Inferior parietal cortex (tissue), 1 donor: ENCODE measurements at regions not wholly inside any gene's neighbourhood (a gene's known extent, or its start where the extent isn't known, plus 50 kb on each side); places are given as distances from the start of the nearest gene placed in this dataset.

Experiments
- DNase-seq: peaks from one replicate; pipeline ENCODE4 v3.0.0-alpha.2; 2016; ENCODE audit errors: extremely low spot score

- DNase-seq = no peak
Observed at GRCh38 chr6:2426561-2427340, 181.3 kb upstream of the GMDS start.

GRCh38 chr6:2416128-2416712 lies 170.8 kb upstream of the GMDS start:
- no peak for DNase-seq

- no peak for DNase-seq
Observed at GRCh38 chr6:2414885-2415547, 169.6 kb upstream of the GMDS start.

GRCh38 chr6:2412731-2413130 lies 167.3 kb upstream of the GMDS start:
- no peak for DNase-seq

GRCh38 chr6:2410656-2411380 lies 165.4 kb upstream of the GMDS start:
- DNase-seq = no peak

- DNase-seq = no peak
Observed at GRCh38 chr6:2407525-2407924, 162.1 kb upstream of the GMDS start.

GRCh38 chr6:2404211-2404929 lies 159.0 kb upstream of the GMDS start:
- DNase-seq = no peak

- no peak for DNase-seq
Observed at GRCh38 chr6:2403546-2403945, 158.1 kb upstream of the GMDS start.

- DNase-seq = no peak
Observed at GRCh38 chr6:2396846-2397630, 151.6 kb upstream of the GMDS start.

GRCh38 chr6:2396042-2396657 lies 150.7 kb upstream of the GMDS start:
- no peak for DNase-seq

GRCh38 chr6:2388554-2389324 lies 143.3 kb upstream of the GMDS start:
- DNase-seq = no peak

GRCh38 chr6:2387445-2387844 lies 142.0 kb upstream of the GMDS start:
- no peak for DNase-seq

- DNase-seq = no peak
Observed at GRCh38 chr6:2385471-2385983, 140.1 kb upstream of the GMDS start.

GRCh38 chr6:2384528-2384927 lies 139.1 kb upstream of the GMDS start:
- no peak for DNase-seq

- DNase-seq = no peak
Observed at GRCh38 chr6:2381872-2382661, 136.7 kb upstream of the GMDS start.

- no peak for DNase-seq
Observed at GRCh38 chr6:2378891-2379652, 133.7 kb upstream of the GMDS start.

- no peak for DNase-seq
Observed at GRCh38 chr6:2378046-2378657, 132.7 kb upstream of the GMDS start.
